ENCODE measurements at regions not wholly inside any gene's neighbourhood (a gene's known extent, or its start where the extent isn't known, plus 50 kb on each side); places are given as distances from the start of the nearest gene placed in this dataset.

GRCh38 chr16:5835876-5836275, 738.3 kb upstream of the EEF2KMT start:
- Histone ChIP-seq H3K27ac (no peak overlapping the region), H3K4me1 (no peaks in the 10 kb centered on the region), H3K9me3 (no peaks in the 10 kb centered on the region), H3K36me3 (no peaks in the 10 kb centered on the region), H3K4me3 (no peak overlapping the region), H3K27me3 (no peaks in the 10 kb centered on the region)
- no peak for DNase-seq (ENCODE audit: extremely low spot score in 2 of 2)
- intact Hi-C loops (cut with DNase I) = no loop called here
- TF ChIP-seq POLR2AphosphoS5 (IDR thresholded peaks at IDR 0.05; ENCODE audit: insufficient read depth in 1 of 2, low read depth in 1 of 2) (no peak), CTCF (IDR thresholded peaks at IDR 0.05) (no peak), POLR2A (IDR thresholded peaks at IDR 0.05) (no peak)

GRCh38 chr16:5826332-5826731, 728.7 kb upstream of the EEF2KMT start:
- no peaks in the 10 kb centered on the region for H3K9me3 ChIP-seq
- no peak overlapping the region for H3K27ac ChIP-seq
- intact Hi-C loops (cut with DNase I) = no loop called here
- no peak for DNase-seq (ENCODE audit: extremely low spot score in 2 of 2)
- TF ChIP-seq POLR2A (IDR thresholded peaks at IDR 0.05) (no peak), POLR2AphosphoS5 (IDR thresholded peaks at IDR 0.05; ENCODE audit: insufficient read depth in 1 of 2, low read depth in 1 of 2) (no peak), CTCF (IDR thresholded peaks at IDR 0.05) (no peak)
- no peaks in the 10 kb centered on the region for H3K36me3 ChIP-seq
- H3K4me3 ChIP-seq = no peak overlapping the region
- no peaks in the 10 kb centered on the region for H3K4me1 ChIP-seq
- H3K27me3 ChIP-seq = no peaks in the 10 kb centered on the region

- H3K27ac ChIP-seq = no peak overlapping the region
- intact Hi-C loops (cut with DNase I) = no loop called here
Observed at GRCh38 chr16:5820472-5820871, 722.9 kb upstream of the EEF2KMT start.

GRCh38 chr16:5815570-5816237, 718.1 kb upstream of the EEF2KMT start:
- TF ChIP-seq POLR2A (IDR thresholded peaks at IDR 0.05) = no peak
- no peak for TF ChIP-seq CTCF (IDR thresholded peaks at IDR 0.05)
- TF ChIP-seq POLR2AphosphoS5 (IDR thresholded peaks at IDR 0.05; ENCODE audit: insufficient read depth in 1 of 2, low read depth in 1 of 2) = no peak
- no peak overlapping the region for H3K27ac ChIP-seq

More at GRCh38 chr16:5820472-5820871, 722.9 kb upstream of the EEF2KMT start:
- no peaks in the 10 kb centered on the region for H3K4me1 ChIP-seq
- H3K36me3 ChIP-seq = no peaks in the 10 kb centered on the region
- no peak for DNase-seq (ENCODE audit: extremely low spot score in 2 of 2)
- no peak for TF ChIP-seq POLR2A (IDR thresholded peaks at IDR 0.05)
- TF ChIP-seq CTCF (IDR thresholded peaks at IDR 0.05) = no peak
- TF ChIP-seq POLR2AphosphoS5 (IDR thresholded peaks at IDR 0.05; ENCODE audit: insufficient read depth in 1 of 2, low read depth in 1 of 2) = no peak
- no peaks in the 10 kb centered on the region for H3K27me3 ChIP-seq
- H3K9me3 ChIP-seq = no peaks in the 10 kb centered on the region
- no peak overlapping the region for H3K4me3 ChIP-seq

GRCh38 chr16:5801396-5801795, 703.8 kb upstream of the EEF2KMT start:
- intact Hi-C loops (cut with DNase I) = no loop called here
- no peak overlapping the region for H3K4me3 ChIP-seq
- no peak for TF ChIP-seq CTCF (IDR thresholded peaks at IDR 0.05)
- no peak for TF ChIP-seq POLR2A (IDR thresholded peaks at IDR 0.05)
- no peak for TF ChIP-seq POLR2AphosphoS5 (IDR thresholded peaks at IDR 0.05; ENCODE audit: insufficient read depth in 1 of 2, low read depth in 1 of 2)

More at GRCh38 chr16:5815570-5816237, 718.1 kb upstream of the EEF2KMT start:
- Histone ChIP-seq H3K4me1 (no peaks in the 10 kb centered on the region), H3K36me3 (no peaks in the 10 kb centered on the region), H3K4me3 (no peak overlapping the region), H3K27me3 (no peaks in the 10 kb centered on the region), H3K9me3 (no peaks in the 10 kb centered on the region)
- intact Hi-C loops (cut with DNase I) = no loop called here
- DNase-seq (ENCODE audit: extremely low spot score in 2 of 2) = no peak

More at GRCh38 chr16:5801396-5801795, 703.8 kb upstream of the EEF2KMT start:
- H3K36me3 ChIP-seq = no peaks in the 10 kb centered on the region
- H3K9me3 ChIP-seq = no peaks in the 10 kb centered on the region
- no peak for DNase-seq (ENCODE audit: extremely low spot score in 2 of 2)
- no peak overlapping the region for H3K27ac ChIP-seq
- H3K4me1 ChIP-seq = no peaks in the 10 kb centered on the region
- H3K27me3 ChIP-seq = no peaks in the 10 kb centered on the region

Measured in vagina (tissue), 2 donors.